AG09319 (cell line): ENCODE measurements at regions not wholly inside any gene's neighbourhood (a gene's known extent, or its start where the extent isn't known, plus 50 kb on each side); places are given as distances from the start of the nearest gene placed in this dataset.

Experiments
- DNase-seq: peaks from one replicate; pipeline ENCODE4 v3.0.0-alpha.2; 2010; ENCODE audit warnings: low read depth; ENCODE audit errors: extremely low read depth
- CTCF ChIP-seq: IDR thresholded peaks from 2 replicates; pipeline ENCODE4 v1.5.1; 2011; ENCODE audit warnings: low read depth, mild to moderate bottlenecking, inconsistent platforms, low read length, moderate library complexity

- no peak for TF ChIP-seq CTCF
- no peak for DNase-seq
These were observed 603.9 kb upstream of the KCNMB2 start for GRCh38 chr3:177932346-177932745.

- no peak for TF ChIP-seq CTCF
- peak; percentile 8 for DNase-seq
These were observed 603.2 kb upstream of the KCNMB2 start for GRCh38 chr3:177932750-177933660.

- no peak for TF ChIP-seq CTCF
- peak; percentile 84 for DNase-seq
These were observed 602.0 kb upstream of the KCNMB2 start for GRCh38 chr3:177934001-177934891.

GRCh38 chr3:177935047-177935446 lies 601.2 kb upstream of the KCNMB2 start:
- no peak for DNase-seq
- TF ChIP-seq CTCF, result no peak

- no peak for TF ChIP-seq CTCF
- no peak for DNase-seq
These were observed 599.5 kb upstream of the KCNMB2 start for GRCh38 chr3:177936721-177937120.

GRCh38 chr3:177942911-177943310 lies 593.3 kb upstream of the KCNMB2 start:
- TF ChIP-seq CTCF, result no peak
- no peak for DNase-seq

GRCh38 chr3:177944228-177944661 lies 592.0 kb upstream of the KCNMB2 start:
- TF ChIP-seq CTCF, result no peak
- no peak for DNase-seq
